HG03095 (cell line): ENCODE measurements at regions not wholly inside any gene's neighbourhood (a gene's known extent, or its start where the extent isn't known, plus 50 kb on each side); places are given as distances from the start of the nearest gene placed in this dataset.

Experiments used
- ATAC-seq: cut with Tn5 transposase; IDR thresholded peaks from one replicate; pipeline ENCODE4 v1.9.1; 2021; ENCODE audit warnings: moderate library complexity; ENCODE audit not compliant: unreplicated experiment

DNA sequence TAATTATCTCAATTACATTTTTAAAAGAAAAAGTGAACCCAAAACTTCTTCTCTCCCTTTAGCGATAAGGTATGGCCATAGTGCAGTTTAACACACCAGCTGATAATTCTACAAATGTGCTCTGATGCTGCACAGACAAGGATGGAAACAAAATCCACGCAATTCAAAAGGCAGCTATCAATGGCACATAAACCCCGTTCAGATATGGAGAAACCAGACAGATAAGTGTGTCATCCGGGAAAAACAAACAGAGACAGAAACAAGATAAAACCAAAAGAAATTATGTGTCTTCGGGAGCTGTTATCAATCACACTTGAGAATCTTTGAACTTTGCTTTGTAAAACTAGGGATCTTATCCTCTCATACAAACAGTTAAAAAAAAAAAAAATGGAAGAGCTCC is 73.6 kb downstream of the SIPA1L2 start:
- ATAC-seq: no peak

DNA sequence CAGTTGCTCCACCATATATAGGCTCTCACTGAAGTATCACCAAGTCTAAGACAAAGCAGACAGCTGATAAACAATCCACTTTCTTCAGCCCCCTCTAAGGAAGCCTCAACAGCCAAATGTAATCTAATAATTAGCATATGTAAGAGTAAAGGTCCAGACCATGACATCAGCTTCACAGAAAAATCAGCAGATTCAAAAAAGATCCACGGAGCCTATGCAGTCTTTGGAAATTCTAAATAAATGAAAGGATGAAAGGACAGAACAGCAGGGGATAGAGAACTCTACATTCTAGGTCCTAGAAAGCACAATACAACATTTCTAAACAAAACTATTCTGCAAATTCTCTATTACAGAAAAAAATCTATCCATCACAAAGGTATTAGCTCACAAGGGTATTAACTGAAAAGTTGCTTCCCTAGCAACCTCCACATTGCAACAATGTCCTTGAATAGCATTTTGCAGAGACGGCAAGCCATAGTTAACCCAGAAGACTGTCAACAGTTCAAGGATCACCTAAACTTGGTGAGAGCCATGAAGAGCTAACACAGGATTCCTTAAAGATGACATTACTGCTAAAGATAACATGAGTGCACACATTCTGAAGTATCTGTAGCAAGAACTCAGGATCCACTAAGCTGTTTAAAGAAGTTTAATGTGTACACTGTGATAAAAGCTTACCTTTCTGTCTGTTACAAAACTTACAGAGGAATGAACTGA is 74.3 kb downstream of the SIPA1L2 start:
- ATAC-seq: no peak

DNA sequence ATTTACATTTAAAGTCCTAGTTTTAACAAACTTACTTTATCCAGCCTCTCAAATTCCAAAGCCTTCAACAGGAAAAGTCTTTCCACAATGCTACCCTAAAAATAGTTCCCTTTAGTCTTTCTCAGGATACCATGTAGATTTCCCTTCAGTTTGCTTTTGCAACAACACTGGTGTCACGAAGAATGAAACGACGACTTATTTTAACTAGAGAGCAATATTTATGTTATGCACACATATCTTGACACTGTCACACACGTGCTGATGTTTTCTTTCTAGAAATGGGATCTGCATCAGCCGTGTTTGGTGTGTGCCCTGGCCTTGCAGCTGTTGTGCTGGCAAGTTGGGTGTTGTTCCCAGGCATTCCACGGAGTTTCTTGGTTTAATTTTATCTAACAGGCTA is 75.5 kb downstream of the SIPA1L2 start:
- no peak for ATAC-seq

GRCh38 chr1:232553809-232554208 is 76.1 kb downstream of the SIPA1L2 start:
- ATAC-seq: no peak

DNA sequence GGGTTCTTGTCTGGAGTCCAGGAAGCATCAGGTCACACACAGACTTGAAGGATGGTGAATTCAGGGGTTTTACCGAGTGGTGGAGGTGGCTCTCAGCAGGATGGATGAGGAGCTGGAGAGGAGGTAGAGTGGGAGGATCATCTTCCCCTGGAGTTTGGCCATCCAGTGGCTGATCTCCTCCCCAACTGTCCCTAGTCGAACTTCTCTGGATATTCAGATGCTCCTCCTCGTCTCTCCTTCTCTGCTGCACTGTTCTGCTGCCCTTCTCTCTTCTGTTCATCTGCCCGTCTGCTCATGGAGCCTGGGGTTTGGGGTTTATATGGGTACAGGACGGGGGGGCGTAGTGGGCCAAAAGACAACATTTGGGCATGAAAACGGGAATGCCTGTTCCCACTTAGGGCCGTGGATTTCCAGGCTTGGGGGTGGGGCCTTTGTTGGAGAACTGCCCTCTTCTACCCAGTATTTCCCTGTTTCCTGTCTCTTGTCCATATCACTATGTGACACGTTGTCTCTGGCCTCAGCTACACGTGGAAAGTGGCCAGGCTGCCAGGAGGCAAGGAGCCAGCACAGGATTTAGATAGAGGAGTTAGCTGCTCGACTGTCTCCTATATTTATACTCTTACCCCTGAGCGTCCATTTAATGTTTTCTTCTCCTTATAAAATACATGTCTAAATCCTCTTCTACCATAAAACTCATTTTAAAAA is 76.7 kb downstream of the SIPA1L2 start:
- ATAC-seq: no peak

GRCh38 chr1:232551386-232551785 is 78.5 kb downstream of the SIPA1L2 start:
- no peak for ATAC-seq

DNA sequence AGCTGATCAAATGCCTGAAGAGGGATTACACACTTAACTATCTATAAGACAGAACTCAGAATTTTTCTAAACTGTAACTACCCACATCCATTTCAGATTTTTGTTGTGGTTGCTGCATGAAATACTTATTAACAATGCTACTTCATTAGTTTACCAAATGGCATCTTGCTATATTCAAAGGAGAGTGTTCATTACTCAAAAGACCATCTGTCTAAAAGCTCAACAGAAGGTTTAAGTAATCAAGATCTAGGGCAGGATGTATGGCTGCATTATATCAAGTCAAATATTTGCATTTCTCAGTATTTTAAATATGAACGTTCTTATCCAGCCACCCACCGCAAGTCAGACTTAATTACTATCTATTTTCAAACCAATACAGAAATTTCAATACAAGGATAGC is 79.9 kb downstream of the SIPA1L2 start:
- ATAC-seq: no peak

DNA sequence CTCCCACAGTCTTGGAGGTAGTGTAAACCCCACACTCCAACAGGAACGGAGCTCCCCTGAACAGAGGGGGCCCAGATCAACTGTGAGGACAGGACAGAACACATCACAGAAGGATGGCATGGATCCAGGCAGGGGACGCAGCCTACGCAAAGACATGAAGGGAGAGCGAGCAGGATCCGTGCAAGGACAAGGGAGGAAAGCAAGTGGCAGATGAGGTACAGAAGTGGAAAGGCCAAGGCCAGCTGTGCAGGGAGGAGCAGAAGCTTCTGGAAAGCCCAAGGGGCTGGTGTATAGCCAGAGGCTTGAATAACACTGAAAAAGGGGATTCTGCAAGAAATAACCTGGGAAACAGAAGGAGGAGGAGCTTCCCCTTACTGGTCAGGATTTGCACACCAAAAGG is 81.2 kb downstream of the SIPA1L2 start:
- ATAC-seq: no peak

DNA sequence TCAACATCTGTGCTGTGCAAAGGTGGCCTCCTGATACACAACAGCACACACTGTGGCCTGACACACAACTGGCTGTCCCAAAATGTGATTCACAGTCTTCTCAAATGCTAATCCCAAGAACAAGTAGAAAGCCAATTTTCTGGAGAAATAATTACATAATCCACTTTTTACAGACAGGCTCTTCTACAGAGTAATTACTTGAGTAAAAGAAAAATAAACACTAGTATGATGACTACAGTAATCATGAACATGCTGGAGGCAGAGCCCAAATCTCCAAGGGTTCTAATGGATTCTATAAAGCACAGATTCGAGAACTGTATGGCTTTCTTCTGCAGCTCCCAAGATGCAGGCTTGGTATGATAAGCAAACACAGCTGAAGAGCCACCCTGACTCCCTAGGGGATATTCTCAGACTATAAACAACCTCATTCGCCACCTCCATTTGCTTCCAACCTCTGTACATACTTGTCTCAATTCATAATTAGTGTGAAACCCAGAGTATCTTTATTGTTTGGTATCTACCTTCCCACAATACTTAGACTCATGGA is 81.9 kb downstream of the SIPA1L2 start:
- no peak for ATAC-seq

GRCh38 chr1:232542633-232543593 is 87.0 kb downstream of the SIPA1L2 start:
- no peak for ATAC-seq

GRCh38 chr1:232538943-232539302 is 91.0 kb downstream of the SIPA1L2 start:
- no peak for ATAC-seq

GRCh38 chr1:232538224-232538942 is 91.5 kb downstream of the SIPA1L2 start:
- ATAC-seq: no peak

- no peak for ATAC-seq
These were observed 95.1 kb downstream of the SIPA1L2 start for GRCh38 chr1:232534552-232535517.

DNA sequence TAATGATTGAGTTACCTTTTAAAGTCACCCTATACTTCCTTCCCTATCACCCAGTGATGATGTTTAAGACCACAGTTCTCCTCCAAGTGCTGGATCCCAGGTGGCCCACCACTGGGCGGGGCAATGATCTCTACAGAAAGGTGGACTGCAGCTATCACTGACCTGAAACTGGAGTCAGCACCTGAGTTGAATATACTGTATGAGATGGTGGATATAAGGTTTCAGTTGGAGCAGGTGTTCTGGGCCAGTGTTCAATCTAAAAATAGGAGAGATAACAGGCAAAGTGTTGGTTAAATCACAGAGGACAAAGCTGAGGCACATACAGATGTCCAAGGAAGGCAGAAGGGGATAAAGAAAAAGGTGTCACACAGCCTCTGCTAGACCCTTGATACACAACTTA is 96.6 kb downstream of the SIPA1L2 start:
- no peak for ATAC-seq

DNA sequence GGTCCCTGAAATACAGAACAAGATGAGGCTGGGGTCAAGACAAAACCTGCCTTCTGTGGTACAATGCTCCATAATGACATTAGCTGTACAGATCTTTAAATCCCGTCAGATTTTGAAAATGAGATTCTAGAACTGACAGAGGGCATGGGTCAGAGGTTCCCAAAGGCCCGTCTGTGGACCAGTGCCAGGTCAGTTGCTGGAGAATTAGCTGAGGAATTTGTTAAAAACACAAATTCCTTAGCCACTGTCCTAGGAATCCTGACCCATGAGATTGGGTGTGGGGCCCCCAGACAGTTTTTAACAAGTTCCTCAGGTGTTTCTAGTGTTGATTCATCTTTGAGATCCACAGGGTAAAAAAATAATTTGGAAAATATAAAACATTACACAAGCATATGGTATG is 97.0 kb downstream of the SIPA1L2 start:
- no peak for ATAC-seq

GRCh38 chr1:232531291-232531690 is 98.6 kb downstream of the SIPA1L2 start:
- ATAC-seq: no peak

DNA sequence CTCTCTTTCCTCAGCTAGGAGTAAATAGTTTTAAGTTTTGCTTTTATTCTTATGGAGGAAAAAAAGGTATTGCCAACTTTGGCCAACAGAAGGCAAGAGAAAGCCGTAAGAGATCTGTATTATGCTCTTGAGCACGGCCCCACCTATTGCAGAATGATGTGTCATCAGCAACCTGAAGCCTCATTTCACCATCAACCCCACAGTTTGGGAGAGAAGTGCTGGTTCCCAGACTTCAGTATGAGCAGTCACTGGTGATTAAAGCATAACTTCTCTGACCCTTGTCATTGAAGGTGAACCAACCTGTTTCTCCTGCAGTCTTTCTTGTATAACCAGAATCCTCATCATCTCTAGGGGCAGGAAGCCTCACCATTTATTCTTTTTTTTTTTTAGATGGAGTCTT is 100.2 kb downstream of the SIPA1L2 start:
- no peak for ATAC-seq

DNA sequence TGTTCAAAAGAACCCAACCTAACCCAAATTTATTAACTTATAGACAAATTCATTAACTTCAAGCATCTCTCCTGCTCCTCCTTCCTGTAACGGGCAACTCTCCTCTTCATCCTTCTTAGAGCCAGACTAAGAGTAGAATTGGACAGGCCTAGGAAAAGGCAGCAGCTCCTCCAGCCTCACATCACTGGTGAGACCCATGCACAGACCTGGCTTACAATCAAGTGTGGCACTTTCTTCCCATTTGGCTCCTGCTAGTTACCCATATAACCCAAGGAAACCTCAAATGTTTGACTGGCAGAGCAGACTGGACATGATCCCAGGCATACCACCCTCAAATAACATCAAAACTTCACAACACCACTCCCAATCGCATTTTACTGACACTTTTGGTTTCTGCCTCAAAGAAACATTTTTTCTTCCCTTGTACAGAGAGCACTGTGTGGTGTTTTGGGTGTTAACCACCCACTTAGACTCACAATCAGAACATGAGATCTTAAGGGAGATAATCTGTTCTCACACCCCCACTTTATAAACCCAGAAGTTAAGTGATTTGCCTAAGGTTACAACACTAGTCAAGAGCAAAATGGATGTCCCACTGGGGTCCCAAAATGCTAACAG is 101.4 kb downstream of the SIPA1L2 start:
- no peak for ATAC-seq

DNA sequence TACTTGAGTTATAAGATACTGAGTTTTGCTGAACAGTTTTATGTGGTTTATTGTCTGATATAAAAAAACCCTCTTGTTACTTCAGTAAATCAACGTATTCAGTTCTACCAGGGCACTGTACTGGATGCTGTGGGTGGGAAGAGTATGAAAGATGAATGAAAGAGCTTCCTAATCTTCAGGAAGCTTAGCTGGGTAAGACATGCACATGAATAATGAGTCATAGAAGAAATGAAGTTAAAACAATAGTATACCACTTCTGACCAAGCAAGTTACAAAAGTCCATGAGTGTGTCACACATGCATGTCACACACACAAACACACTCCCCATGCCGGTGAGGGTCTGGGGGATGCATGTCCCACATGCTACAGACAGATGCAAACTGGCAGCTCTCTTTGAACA is 105.9 kb downstream of the SIPA1L2 start:
- ATAC-seq: no peak
